A549 (cell line): ENCODE measurements at regions not wholly inside any gene's neighbourhood (a gene's known extent, or its start where the extent isn't known, plus 50 kb on each side); places are given as distances from the start of the nearest gene placed in this dataset.

Experiments used
- ATAC-seq, 2 experiments: fragments of 200-7000 bp in 1 of 2; fragments of >200 bp in 1 of 2; cut with Nextera tagmentation in 1 of 2; cut with Tn5 transposase in 1 of 2; 3 replicates each; pipeline versions ENCODE4 v1.8.0 to v1.9.1; 2018 to 2020; ENCODE audit warnings: mild to moderate bottlenecking in 1 of 2, moderate library complexity in 1 of 2
- CTCF ChIA-PET: fragments of 300-600 bp; sonication (Branson Sonifier 250); formaldehyde crosslinking; extraction: SDS; loops from one replicate; lab custom pipeline; 2021; ENCODE audit warnings: antibody characterized with exemption, inconsistent platforms; lab: Yijun Ruan, JAX
- POLR2A ChIA-PET: fragments of 350-600 bp; formaldehyde crosslinking; extraction: SDS; loops from one replicate; lab custom pipeline; 2021; ENCODE audit warnings: antibody characterized with exemption, inconsistent platforms; lab: Yijun Ruan, JAX
- DNase-seq, 2 experiments: peaks; one replicate each; pipeline versions ENCODE4 v3.0.0 to v3.0.0-alpha.2; 2011 to 2016; ENCODE audit warnings: low read depth in 1 of 2, low spot score in 1 of 2
- FAIRE-seq: peaks from 2 replicates; lab custom pipeline; 2011; peaks lifted over from hg19 to GRCh38; lab: Jason Lieb, UNC
- H3K27ac ChIP-seq, 2 experiments: fragments of >200 bp; sonication (Bioruptor Twin); formaldehyde crosslinking; 3 replicates each; pipeline ENCODE4 v1.5.1; 2016 to 2017
- H3K4me1 ChIP-seq: fragments of >200 bp; sonication (Bioruptor Twin); formaldehyde crosslinking; 3 replicates; pipeline ENCODE4 v1.6.1; 2016
- H3K4me2 ChIP-seq: fragments of >200 bp; sonication (Bioruptor Twin); formaldehyde crosslinking; 3 replicates; pipeline ENCODE4 v1.6.1; 2016
- H3K4me3 ChIP-seq: fragments of >200 bp; sonication (Bioruptor Twin); formaldehyde crosslinking; 3 replicates; pipeline ENCODE4 v1.5.1; 2016
- H3K9me3 ChIP-seq: fragments of >200 bp; sonication (Bioruptor Twin); formaldehyde crosslinking; 3 replicates; pipeline ENCODE4 v1.6.1; 2016
- CBX2 ChIP-seq: fragments of 200-600 bp; sonication (generic); IDR thresholded peaks from 2 replicates; pipeline ENCODE4 v1.6.1; 2016; ENCODE audit warnings: low read depth, mild to moderate bottlenecking, borderline replicate concordance
- CEBPB ChIP-seq, 2 experiments: fragments of >200 bp in 1 of 2; sonication (Bioruptor Twin) in 1 of 2; formaldehyde crosslinking in 1 of 2; IDR thresholded peaks; 2 replicates each; pipeline ENCODE4 v1.6.1; 2012 to 2016
- EHMT2 ChIP-seq: fragments of 200-600 bp; sonication (generic); IDR thresholded peaks from 2 replicates; pipeline ENCODE4 v1.6.1; 2016; ENCODE audit warnings: antibody characterized with exemption, low read depth, mild to moderate bottlenecking, moderate library complexity
- EP300 ChIP-seq, 2 experiments: fragments of >200 bp; sonication (Bioruptor Twin); formaldehyde crosslinking; IDR thresholded peaks; 2 replicates in 1 of 2; 3 replicates in 1 of 2; pipeline ENCODE4 v1.6.1; 2016 to 2017
- FOSB ChIP-seq: fragments of 250-450 bp; sonication (Bioruptor Pico); IDR thresholded peaks from 2 replicates; pipeline ENCODE4 v1.5.0; 2020; ENCODE audit warnings: mild to moderate bottlenecking, moderate library complexity
- FOXS1 ChIP-seq: fragments of 250-450 bp; sonication (Bioruptor Pico); IDR thresholded peaks from 2 replicates; pipeline ENCODE4 v1.5.0; 2020; ENCODE audit warnings: mild to moderate bottlenecking, moderate library complexity
- GATA3 ChIP-seq: IDR thresholded peaks from 2 replicates; pipeline ENCODE4 v1.6.1; 2012; ENCODE audit warnings: borderline replicate concordance
- HEYL ChIP-seq: fragments of 250-450 bp; sonication (Bioruptor Pico); IDR thresholded peaks from 2 replicates; pipeline ENCODE4 v1.8.0; 2021; ENCODE audit warnings: mild to moderate bottlenecking, moderate library complexity
- HOXB13 ChIP-seq: fragments of 250-450 bp; sonication (Bioruptor Pico); IDR thresholded peaks from 2 replicates; pipeline ENCODE4 v1.5.0; 2020; ENCODE audit warnings: low read depth, mild to moderate bottlenecking, moderate library complexity
- JUN ChIP-seq, 2 experiments: fragments of >200 bp; sonication (Bioruptor Twin); formaldehyde crosslinking; IDR thresholded peaks; 2 replicates in 1 of 2; 3 replicates in 1 of 2; pipeline ENCODE4 v1.6.1; 2016 to 2017
- JUNB ChIP-seq: fragments of >200 bp; sonication (Bioruptor Twin); formaldehyde crosslinking; IDR thresholded peaks from 2 replicates; pipeline ENCODE4 v1.6.1; 2016
- KDM1A ChIP-seq: fragments of 200-600 bp; sonication (generic); IDR thresholded peaks from 2 replicates; pipeline ENCODE4 v1.6.1; 2016; ENCODE audit warnings: low read depth, mild to moderate bottlenecking
- MAFK ChIP-seq: fragments of 450-650 bp; IDR thresholded peaks from 2 replicates; pipeline ENCODE4 v1.6.1; 2014; ENCODE audit not compliant: partially characterized antibody
- MAZ ChIP-seq: fragments of 150-350 bp; IDR thresholded peaks from 2 replicates; pipeline ENCODE4 v1.6.1; 2014; ENCODE audit warnings: antibody characterized with exemption, low read depth, low read length, borderline replicate concordance
- MYC ChIP-seq: IDR thresholded peaks from 2 replicates; pipeline ENCODE4 v1.6.1; 2012; ENCODE audit warnings: mild to moderate bottlenecking, inconsistent platforms, low read length, improper control_type of control experiment, borderline replicate concordance
- NFE2L2 ChIP-seq: fragments of 150-350 bp; conservative IDR thresholded peaks from 2 replicates; pipeline ENCODE4 v1.6.1; 2014; ENCODE audit warnings: low read length
- NPAS2 ChIP-seq: fragments of 250-450 bp; sonication (Bioruptor Pico); IDR thresholded peaks from 2 replicates; pipeline ENCODE4 v1.8.0; 2022; ENCODE audit warnings: mild to moderate bottlenecking, moderate library complexity, borderline replicate concordance
- NR3C1 ChIP-seq: fragments of >200 bp; sonication (Bioruptor Twin); formaldehyde crosslinking; IDR thresholded peaks from 3 replicates; pipeline ENCODE4 v1.6.1; 2017
- PHF8 ChIP-seq: fragments of 200-600 bp; sonication (generic); IDR thresholded peaks from 2 replicates; pipeline ENCODE4 v1.6.1; 2016; ENCODE audit warnings: low read depth, mild to moderate bottlenecking, antibody characterized with exemption, moderate library complexity, borderline replicate concordance
- POLR2AphosphoS2 ChIP-seq: conservative IDR thresholded peaks from 2 replicates; pipeline ENCODE4 v1.6.1; 2012; ENCODE audit warnings: low read length, improper control_type of control experiment, inconsistent platforms
- RAD21 ChIP-seq, 2 experiments: fragments of >200 bp in 1 of 2; sonication (Bioruptor Twin) in 1 of 2; formaldehyde crosslinking in 1 of 2; IDR thresholded peaks in 1 of 2; conservative IDR thresholded peaks in 1 of 2; 2 replicates in 1 of 2; 3 replicates in 1 of 2; pipeline ENCODE4 v1.6.1; 2012 to 2018; ENCODE audit warnings: inconsistent platforms in 1 of 2
- RCOR1 ChIP-seq: fragments of 150-350 bp; IDR thresholded peaks from 2 replicates; pipeline ENCODE4 v1.6.1; 2014; ENCODE audit warnings: antibody characterized with exemption, low read length, low read depth
- SMC3 ChIP-seq: fragments of >200 bp; sonication (Bioruptor Twin); formaldehyde crosslinking; IDR thresholded peaks from 3 replicates; pipeline ENCODE4 v1.6.1; 2018; ENCODE audit warnings: inconsistent platforms
- SREBF2 ChIP-seq: fragments of 450-650 bp; IDR thresholded peaks from 2 replicates; pipeline ENCODE4 v1.6.1; 2014; ENCODE audit warnings: mild to moderate bottlenecking, moderate library complexity
- ZC3H11A ChIP-seq: fragments of 450-650 bp; IDR thresholded peaks from 2 replicates; pipeline ENCODE4 v1.6.1; 2014; ENCODE audit warnings: antibody characterized with exemption, mild to moderate bottlenecking
- ZNF302 ChIP-seq: fragments of 250-450 bp; sonication (Bioruptor Pico); IDR thresholded peaks from 2 replicates; pipeline ENCODE4 v1.9.0; 2021; ENCODE audit warnings: inconsistent platforms, mild to moderate bottlenecking, moderate library complexity
- WGBS: methylation state at CpG from one replicate; pipeline ENCODE4 v1.1.6; 2017; ENCODE audit errors: missing lambda C conversion rate; 5-methylcytosine and 5-hydroxymethylcytosine counted together
- TF ChIP-seq, protein P1 (sequence below): IDR thresholded peaks from 2 replicates; pipeline ENCODE4 v1.6.1; 2012
- TF ChIP-seq, protein P2 (sequence below): fragments of >200 bp; sonication (Bioruptor Twin); formaldehyde crosslinking; IDR thresholded peaks from 3 replicates; pipeline ENCODE4 v1.6.1; 2016
- TF ChIP-seq, protein P3 (sequence below): fragments of >200 bp; sonication (Bioruptor Twin); formaldehyde crosslinking; IDR thresholded peaks from 2 replicates; pipeline ENCODE4 v1.6.1; 2016
- TF ChIP-seq, protein P4 (sequence below): fragments of 250-450 bp; sonication (Bioruptor Pico); IDR thresholded peaks from 2 replicates; pipeline ENCODE4 v1.5.0; 2020; ENCODE audit warnings: low read depth, mild to moderate bottlenecking, moderate library complexity

DNA sequence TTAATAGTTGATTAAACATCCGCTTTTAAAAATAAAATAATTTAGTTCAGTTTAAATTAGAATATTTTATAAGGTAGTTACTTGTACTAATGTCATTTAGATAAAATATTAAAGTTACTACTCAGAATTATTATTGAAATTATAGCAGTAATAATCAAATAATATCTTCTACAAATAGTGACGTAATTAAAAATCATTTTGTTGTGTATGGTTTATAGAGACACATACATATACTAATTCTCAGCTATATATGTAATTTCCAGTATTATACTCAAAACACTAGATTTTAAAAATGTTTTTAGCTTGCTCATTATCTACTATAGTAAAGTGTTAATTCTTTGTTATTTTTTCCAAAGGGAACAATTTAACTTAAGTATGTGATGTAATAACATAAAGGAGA, 435.2 kb upstream of the MANEA start:
- no peaks in the 10 kb centered on the region for H3K9me3 ChIP-seq
- POLR2A ChIA-PET: no interaction called here
- DNase-seq: no peak
- CTCF ChIA-PET: no interaction called here
- H3K4me1 ChIP-seq: no peaks in the 10 kb centered on the region
- no peak overlapping the region for H3K4me3 ChIP-seq
- TF ChIP-seq JUN (IDR thresholded peaks at IDR 0.05) (no peak), RAD21 (conservative IDR thresholded peaks at IDR 0.05 in 1 of 2, IDR thresholded peaks at IDR 0.05 in 1 of 2) (no peak), FOXS1 (CRISPR knock-in tag) (no peak), FOSB (CRISPR knock-in tag) (no peak), HEYL (CRISPR knock-in tag) (no peak), ZC3H11A (no peak), JUNB (no peak), KDM1A (no peak), SMC3 (no peak), MYC (no peak), RCOR1 (no peak), CEBPB (IDR thresholded peaks at IDR 0.05) (no peak), GATA3 (no peak), MAZ (no peak), PHF8 (no peak)
- TF ChIP-seq, protein P1, sequence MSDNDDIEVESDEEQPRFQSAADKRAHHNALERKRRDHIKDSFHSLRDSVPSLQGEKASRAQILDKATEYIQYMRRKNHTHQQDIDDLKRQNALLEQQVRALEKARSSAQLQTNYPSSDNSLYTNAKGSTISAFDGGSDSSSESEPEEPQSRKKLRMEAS: no peak
- TF ChIP-seq, protein P2, sequence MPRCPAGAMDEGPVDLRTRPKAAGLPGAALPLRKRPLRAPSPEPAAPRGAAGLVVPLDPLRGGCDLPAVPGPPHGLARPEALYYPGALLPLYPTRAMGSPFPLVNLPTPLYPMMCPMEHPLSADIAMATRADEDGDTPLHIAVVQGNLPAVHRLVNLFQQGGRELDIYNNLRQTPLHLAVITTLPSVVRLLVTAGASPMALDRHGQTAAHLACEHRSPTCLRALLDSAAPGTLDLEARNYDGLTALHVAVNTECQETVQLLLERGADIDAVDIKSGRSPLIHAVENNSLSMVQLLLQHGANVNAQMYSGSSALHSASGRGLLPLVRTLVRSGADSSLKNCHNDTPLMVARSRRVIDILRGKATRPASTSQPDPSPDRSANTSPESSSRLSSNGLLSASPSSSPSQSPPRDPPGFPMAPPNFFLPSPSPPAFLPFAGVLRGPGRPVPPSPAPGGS: no peak
- TF ChIP-seq, protein P3, sequence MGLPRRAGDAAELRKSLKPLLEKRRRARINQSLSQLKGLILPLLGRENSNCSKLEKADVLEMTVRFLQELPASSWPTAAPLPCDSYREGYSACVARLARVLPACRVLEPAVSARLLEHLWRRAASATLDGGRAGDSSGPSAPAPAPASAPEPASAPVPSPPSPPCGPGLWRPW: no peak
- TF ChIP-seq, protein P4, sequence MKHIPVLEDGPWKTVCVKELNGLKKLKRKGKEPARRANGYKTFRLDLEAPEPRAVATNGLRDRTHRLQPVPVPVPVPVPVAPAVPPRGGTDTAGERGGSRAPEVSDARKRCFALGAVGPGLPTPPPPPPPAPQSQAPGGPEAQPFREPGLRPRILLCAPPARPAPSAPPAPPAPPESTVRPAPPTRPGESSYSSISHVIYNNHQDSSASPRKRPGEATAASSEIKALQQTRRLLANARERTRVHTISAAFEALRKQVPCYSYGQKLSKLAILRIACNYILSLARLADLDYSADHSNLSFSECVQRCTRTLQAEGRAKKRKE (CRISPR knock-in tag): no peak
- TF ChIP-seq, all 56 proteins: peak for 0
- FAIRE-seq (no peak), ATAC-seq (no peak)
- WGBS: 43% methylated on average over 2 of the region's 2 CpGs
- Histone ChIP-seq H3K27ac (no peak overlapping the region), H3K4me2 (no peak overlapping the region)

DNA sequence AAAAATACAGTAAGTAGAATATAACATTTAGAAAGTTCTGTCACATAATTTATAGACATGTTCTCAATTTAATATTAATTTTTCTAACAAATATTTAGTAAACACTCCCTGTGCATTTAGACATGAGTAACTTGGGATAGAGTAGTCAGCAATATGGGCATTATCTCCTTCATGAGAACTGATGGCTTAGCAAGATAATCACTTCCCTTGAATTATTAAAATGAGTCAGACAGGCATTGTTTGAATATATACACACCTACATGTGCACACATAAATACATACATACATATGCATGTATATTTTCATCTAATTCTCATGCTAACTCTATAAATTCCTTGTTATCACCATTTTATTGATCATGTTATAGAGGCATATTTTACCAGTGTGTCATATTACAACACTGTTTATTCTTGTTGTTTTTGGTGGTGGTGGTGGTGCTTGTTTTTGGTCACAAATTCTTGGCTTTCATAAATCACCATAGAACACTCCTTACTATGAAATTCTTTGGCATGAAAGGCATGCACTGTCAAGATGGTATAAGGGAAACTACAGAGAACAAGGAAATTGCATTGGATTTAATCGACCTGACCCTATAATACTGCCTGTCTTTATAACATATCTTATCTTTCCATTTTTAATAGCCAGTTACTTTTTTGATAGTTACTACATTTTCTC, 434.5 kb upstream of the MANEA start:
- CTCF ChIA-PET: no interaction called here
- no peak for FAIRE-seq
- POLR2A ChIA-PET: no interaction called here
- no peak for ATAC-seq
- no peak overlapping the region for H3K4me2 ChIP-seq
- H3K27ac ChIP-seq: no peak overlapping the region
- no peaks in the 10 kb centered on the region for H3K4me1 ChIP-seq
- TF ChIP-seq ZNF302 (CRISPR knock-in tag) (no peak), HOXB13 (CRISPR knock-in tag) (no peak), POLR2AphosphoS2 (no peak), RAD21 (conservative IDR thresholded peaks at IDR 0.05 in 1 of 2, IDR thresholded peaks at IDR 0.05 in 1 of 2) (no peak), NPAS2 (CRISPR knock-in tag) (no peak), JUNB (no peak), EHMT2 (no peak), SREBF2 (no peak), FOXS1 (CRISPR knock-in tag) (no peak), KDM1A (no peak), CBX2 (no peak), NFE2L2 (no peak), EP300 (IDR thresholded peaks at IDR 0.05) (no peak), MAFK (no peak), NR3C1 (no peak)
- TF ChIP-seq, protein P4 (CRISPR knock-in tag): no peak
- TF ChIP-seq, protein P3: no peak
- TF ChIP-seq, protein P2: no peak
- no peaks in the 10 kb centered on the region for H3K9me3 ChIP-seq
- no peak for DNase-seq
- H3K4me3 ChIP-seq: no peak overlapping the region
- 0% methylated on average over 1 of the region's 1 CpG for WGBS
